Transverse colon (tissue), 4 donors: ENCODE measurements at regions not wholly inside any gene's neighbourhood (a gene's known extent, or its start where the extent isn't known, plus 50 kb on each side); places are given as distances from the start of the nearest gene placed in this dataset.

Experiments used
- DNase-seq: peaks from one replicate; pipeline ENCODE4 v3.0.0-alpha.2; 2019
- H3K27ac ChIP-seq, 4 donors: fragments of 200-600 bp; sonication (generic); 2 replicates each; pipeline ENCODE4 v1.5.1; 2016 to 2018; ENCODE audit warnings: inconsistent platforms in 4 of 4
- H3K27me3 ChIP-seq: fragments of 200-600 bp; sonication (generic); 2 replicates; pipeline ENCODE4 v1.5.1; 2017; ENCODE audit warnings: inconsistent platforms
- H3K36me3 ChIP-seq, 4 donors: fragments of 200-600 bp; sonication (generic); 2 replicates each; pipeline ENCODE4 v1.5.1; 2017 to 2019; ENCODE audit warnings: inconsistent platforms in 4 of 4
- H3K4me1 ChIP-seq, 4 donors: fragments of 200-600 bp; sonication (generic); 2 replicates each; pipeline ENCODE4 v1.5.1; 2017 to 2020; ENCODE audit warnings: inconsistent platforms in 4 of 4
- H3K4me3 ChIP-seq, 4 donors: fragments of 200-600 bp; sonication (generic); 1 replicate in 1 of 4; 2 replicates in 3 of 4; pipeline versions ENCODE4 v1.5.1 to v1.6.1; 2017 to 2019; ENCODE audit warnings: inconsistent platforms in 4 of 4
- H3K9me3 ChIP-seq, 2 donors: fragments of 200-600 bp; sonication (generic); 2 replicates each; pipeline ENCODE4 v1.5.1; 2017 to 2019; ENCODE audit warnings: inconsistent platforms in 2 of 2
- CTCF ChIP-seq, 5 experiments: fragments of 200-600 bp in 3 of 5; fragments of 450-650 bp in 2 of 5; sonication (generic) in 3 of 5; IDR thresholded peaks; 1 replicate in 2 of 5; 2 replicates in 3 of 5; pipeline ENCODE4 v1.5.1; 2016 to 2017; ENCODE audit warnings: antibody characterized with exemption in 5 of 5, inconsistent platforms in 3 of 5, mild to moderate bottlenecking in 2 of 5, moderate library complexity in 1 of 5
- EP300 ChIP-seq: sonication (generic); formaldehyde crosslinking; IDR thresholded peaks from one replicate; pipeline ENCODE4 v1.6.1; 2017; ENCODE audit warnings: antibody characterized with exemption, low read depth
- POLR2A ChIP-seq: fragments of 450-650 bp; IDR thresholded peaks from one replicate; pipeline ENCODE4 v1.6.1; 2016; ENCODE audit warnings: antibody characterized with exemption, mild to moderate bottlenecking, moderate library complexity
- POLR2AphosphoS5 ChIP-seq, 3 donors: sonication (generic); formaldehyde crosslinking; IDR thresholded peaks; one replicate each; pipeline ENCODE4 v1.6.1; 2016; ENCODE audit warnings: antibody characterized with exemption in 3 of 3
- WGBS, 2 donors: methylation state at CpG; one replicate each; pipeline ENCODE4 v1.1.5; 2018; ENCODE audit warnings: low coverage in 1 of 2; 5-methylcytosine and 5-hydroxymethylcytosine counted together
- in situ Hi-C, 4 donors: fragments of 200-750 bp; cut with MboI; loops; one replicate each; pipeline versions ENCODE4 v1.15.0 to v1.15.1; 2017; ENCODE audit warnings: low sequenced_read_pairs in 3 of 4, low pct_ligation_motif_present in 1 of 4, low pct_unique_long_range_greater_than_20kb in 1 of 4
- intact Hi-C: fragments of 100-400 bp; cut with DNase I; formaldehyde crosslinking; loops from one replicate; pipeline ENCODE4 v1.15.1; 2023; ENCODE audit warnings: low total_unique reads

- H3K9me3 ChIP-seq, result no peaks in the 10 kb centered on the region
- no peaks in the 10 kb centered on the region for H3K36me3 ChIP-seq
- no peak for DNase-seq
- intact Hi-C loops (no loop called here), in situ Hi-C loops (no loop called here)
- H3K4me1 ChIP-seq, result no peaks in the 10 kb centered on the region
- 67 to 71% methylated on average over 1 of the region's 1 CpG for WGBS, 2 donors
- H3K4me3 ChIP-seq, result no peak overlapping the region
- TF ChIP-seq CTCF (IDR thresholded peaks at IDR 0.05) (no peak), EP300 (no peak), POLR2AphosphoS5 (IDR thresholded peaks at IDR 0.05) (no peak), POLR2A (no peak)
- no peak overlapping the region for H3K27ac ChIP-seq
- no peaks in the 10 kb centered on the region for H3K27me3 ChIP-seq
Observed at GRCh38 chr19:28829359-28829758, 383.6 kb downstream of the UQCRFS1 start.

GRCh38 chr19:28828276-28828870 lies 384.6 kb downstream of the UQCRFS1 start:
- in situ Hi-C loops, result no loop called here
- 70 to 96% methylated on average over 4 to 10 of the region's 10 CpGs for WGBS, 2 donors
- intact Hi-C loops, result no loop called here

GRCh38 chr19:28827382-28827781 lies 385.6 kb downstream of the UQCRFS1 start:
- WGBS, 2 donors, result 83% methylated on average over 8 of the region's 8 CpGs; no CpG with 5 or more reads in 1 of the 2 donors
- Histone ChIP-seq H3K4me3 (no peak overlapping the region), H3K27me3 (no peaks in the 10 kb centered on the region), H3K36me3 (no peaks in the 10 kb centered on the region), H3K27ac (no peak overlapping the region), H3K9me3 (no peaks in the 10 kb centered on the region), H3K4me1 (no peaks in the 10 kb centered on the region)
- in situ Hi-C loops (no loop called here), intact Hi-C loops (no loop called here)
- TF ChIP-seq CTCF (IDR thresholded peaks at IDR 0.05) (no peak), EP300 (no peak), POLR2A (no peak)
- no peak for DNase-seq

More at GRCh38 chr19:28828276-28828870, 384.6 kb downstream of the UQCRFS1 start:
- Histone ChIP-seq H3K4me3 (no peak overlapping the region), H3K36me3 (no peaks in the 10 kb centered on the region), H3K27me3 (no peaks in the 10 kb centered on the region), H3K27ac (no peak overlapping the region), H3K9me3 (no peaks in the 10 kb centered on the region), H3K4me1 (no peaks in the 10 kb centered on the region)
- TF ChIP-seq POLR2A, result no peak
- no peak for TF ChIP-seq POLR2AphosphoS5 (IDR thresholded peaks at IDR 0.05)
- TF ChIP-seq EP300, result no peak
- TF ChIP-seq CTCF (IDR thresholded peaks at IDR 0.05), result no peak
- DNase-seq, result no peak

- TF ChIP-seq EP300 (no peak), POLR2A (no peak), CTCF (IDR thresholded peaks at IDR 0.05) (no peak), POLR2AphosphoS5 (IDR thresholded peaks at IDR 0.05) (no peak)
- Histone ChIP-seq H3K9me3 (no peaks in the 10 kb centered on the region), H3K4me1 (no peaks in the 10 kb centered on the region), H3K27me3 (no peaks in the 10 kb centered on the region), H3K27ac (no peak overlapping the region), H3K36me3 (no peaks in the 10 kb centered on the region), H3K4me3 (no peak overlapping the region)
- in situ Hi-C loops, result no loop called here
- WGBS, 2 donors, result 66 to 71% methylated on average over 7 to 11 of the region's 11 CpGs
- intact Hi-C loops, result no loop called here
- DNase-seq, result no peak
Observed at GRCh38 chr19:28823338-28823961, 389.5 kb downstream of the UQCRFS1 start.
